Heart right ventricle (tissue), 16 donors: ENCODE measurements at regions not wholly inside any gene's neighbourhood (a gene's known extent, or its start where the extent isn't known, plus 50 kb on each side); places are given as distances from the start of the nearest gene placed in this dataset.
A peak's percentile ranks its signal among the peaks of the same experiment; 100 is the strongest.

ENCODE experiments used
- ATAC-seq, 8 donors: fragments of 200-7000 bp; cut with Tn5 transposase; one replicate each; pipeline ENCODE4 v1.9.1; 2020; ENCODE audit warnings: mild to moderate bottlenecking in 8 of 8, moderate library complexity in 8 of 8, moderate number of reproducible peaks in 1 of 8
- DNase-seq, 2 donors: peaks; one replicate each; pipeline ENCODE4 v3.0.0-alpha.2; 2020
- H3K27ac ChIP-seq, 10 donors: fragments of 200-600 bp; sonication (generic) in 2 of 10; one replicate each; pipeline versions ENCODE4 v1.5.0 to v1.8.0; 2020 to 2022; ENCODE audit warnings: mild to moderate bottlenecking in 3 of 10
- H3K27me3 ChIP-seq, 7 donors: fragments of 200-600 bp; one replicate each; pipeline ENCODE4 v1.8.0; 2021 to 2022; ENCODE audit warnings: mild to moderate bottlenecking in 2 of 7
- H3K36me3 ChIP-seq, 9 donors: fragments of 200-600 bp; sonication (generic) in 1 of 9; one replicate each; pipeline versions ENCODE4 v1.5.0 to v1.8.0; 2020 to 2022; ENCODE audit warnings: mild to moderate bottlenecking in 2 of 9
- H3K4me1 ChIP-seq, 9 donors: fragments of 200-600 bp; sonication (generic) in 1 of 9; one replicate each; pipeline versions ENCODE4 v1.5.0 to v1.8.0; 2020 to 2022; ENCODE audit warnings: mild to moderate bottlenecking in 4 of 9
- H3K4me3 ChIP-seq, 10 donors: fragments of 200-600 bp; sonication (generic) in 2 of 10; one replicate each; pipeline versions ENCODE4 v1.5.0 to v1.8.0; 2020 to 2022; ENCODE audit warnings: mild to moderate bottlenecking in 7 of 10, moderate library complexity in 2 of 10
- H3K9me3 ChIP-seq, 11 donors: fragments of 200-600 bp in 10 of 11; sonication (generic) in 2 of 11; one replicate each; pipeline versions ENCODE4 v1.5.0 to v1.8.0; 2013 to 2022; ENCODE audit warnings: mild to moderate bottlenecking in 2 of 11, control low read depth in 1 of 11, moderate library complexity in 1 of 11
- WGBS, 2 donors: extraction: QIAGEN DNeasy Blood & Tissue Kit; methylation state at CpG; one replicate each; pipeline ENCODE4 v1.1.7; 2013; ENCODE audit warnings: inconsistent platforms in 1 of 2; 5-methylcytosine and 5-hydroxymethylcytosine counted together
- intact Hi-C, 10 donors: fragments of 100-400 bp; cut with DNase I; formaldehyde crosslinking; loops; one replicate each; pipeline versions ENCODE4 v1.11.1 to v1.14.2; 2022
- TF ChIP-seq, protein P1 (sequence below), 9 donors: fragments of 200-600 bp; sonication (generic) in 2 of 9; IDR thresholded peaks; one replicate each; pipeline versions ENCODE4 v1.5.0 to v1.8.0; 2021 to 2022; ENCODE audit warnings: antibody characterized with exemption in 9 of 9, mild to moderate bottlenecking in 5 of 9, moderate library complexity in 1 of 9
- donor health status: Arrhythmogenic right ventricular cardiomyopathy.
- donor health status: ischemic (EF 13 %, LVEDD 7.1; RV severe dilation, severe dysfunction).
- donor health status: healthy with polysubstance abuse.
- donor health status: DM: no; HTN: yes; CAD: no.
- donor health status: DM: no; HTN: no; CAD: no.
- donor health status: ischemic (EF 25% LVEDD 6.9; RV normal size, moderate dysfunction).
- donor health status: ischemic (EF 25% LVEDD 5.7; RV mildly dilated, moderate dysfunction).
- donor health status: healthy.
- donor health status: DM: yes; HTN: yes; CAD: no.
- donor health status: Ischemic cardiomyopathy.
- donor health status: ischemic (EF 35%, LVEDD 5.7; RV mildly dilated, moderate dysfunction).
- donor health status: nonischemic (EF 11% LVEDD 7.7; RV severe dilation, severe dysfunction).
- donor health status: DM: yes; HTN: yes; CAD: no.
- donor health status: PGD.
- donor health status: ischemic (EF 29% LVEDD 5.4; RV normal size, mild dysfunction).
- donor health status: nonischemic (EF 23%, LVEDD 6.1; RV moderate dilation, normal function).

GRCh38 chr18:21191596-21192307, 50.3 kb upstream of the GREB1L start:
- Histone ChIP-seq H3K9me3 (no peaks in the 10 kb centered on the region), H3K27ac (no peak overlapping the region), H3K27me3 (peaks cover 0 to 7% (median 0%) of the 10 kb centered on the region in 7 donors), H3K4me1 (no peaks in the 10 kb centered on the region), H3K36me3 (no peaks in the 10 kb centered on the region), H3K4me3 (no peak overlapping the region)
- peak; percentile 20 to 21 for DNase-seq
- ATAC-seq = peak in 6 of 8 donors; percentile 51 to 85 (median 59)
- TF ChIP-seq, protein P1, sequence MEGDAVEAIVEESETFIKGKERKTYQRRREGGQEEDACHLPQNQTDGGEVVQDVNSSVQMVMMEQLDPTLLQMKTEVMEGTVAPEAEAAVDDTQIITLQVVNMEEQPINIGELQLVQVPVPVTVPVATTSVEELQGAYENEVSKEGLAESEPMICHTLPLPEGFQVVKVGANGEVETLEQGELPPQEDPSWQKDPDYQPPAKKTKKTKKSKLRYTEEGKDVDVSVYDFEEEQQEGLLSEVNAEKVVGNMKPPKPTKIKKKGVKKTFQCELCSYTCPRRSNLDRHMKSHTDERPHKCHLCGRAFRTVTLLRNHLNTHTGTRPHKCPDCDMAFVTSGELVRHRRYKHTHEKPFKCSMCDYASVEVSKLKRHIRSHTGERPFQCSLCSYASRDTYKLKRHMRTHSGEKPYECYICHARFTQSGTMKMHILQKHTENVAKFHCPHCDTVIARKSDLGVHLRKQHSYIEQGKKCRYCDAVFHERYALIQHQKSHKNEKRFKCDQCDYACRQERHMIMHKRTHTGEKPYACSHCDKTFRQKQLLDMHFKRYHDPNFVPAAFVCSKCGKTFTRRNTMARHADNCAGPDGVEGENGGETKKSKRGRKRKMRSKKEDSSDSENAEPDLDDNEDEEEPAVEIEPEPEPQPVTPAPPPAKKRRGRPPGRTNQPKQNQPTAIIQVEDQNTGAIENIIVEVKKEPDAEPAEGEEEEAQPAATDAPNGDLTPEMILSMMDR (IDR thresholded peaks at IDR 0.05) = peak in 7 of 9 donors; percentile 44 to 66 (median 55)
- WGBS, 2 donors = 45 to 49% methylated on average over 7 of the region's 7 CpGs
- intact Hi-C loops = loop anchor here in 3 of 10 donors (5.0 to 10.0 kb wide), 3 partner anchors 251 to 773 kb away; no protein-coding TSS in a partner anchor
